WTC11 (cell line): ENCODE measurements at regions not wholly inside any gene's neighbourhood (a gene's known extent, or its start where the extent isn't known, plus 50 kb on each side); places are given as distances from the start of the nearest gene placed in this dataset.

Experiments used
- ATAC-seq: fragments of 200-7000 bp; cut with Tn5 transposase; 2 replicates; pipeline ENCODE4 v1.10.0; 2021; ENCODE audit warnings: mild to moderate bottlenecking, moderate library complexity
- CTCF ChIA-PET: fragments of 300-600 bp; sonication (Branson Sonifier 250); formaldehyde crosslinking; loops from one replicate; lab custom pipeline; 2021; ENCODE audit warnings: antibody characterized with exemption; lab: Charles Lee
- POLR2A ChIA-PET: fragments of 350-600 bp; sonication (Branson Sonifier 250); formaldehyde crosslinking; loops from one replicate; lab custom pipeline; 2021; ENCODE audit warnings: antibody characterized with exemption; lab: Charles Lee
- DNase-seq: peaks from one replicate; pipeline ENCODE4 v3.0.0; 2021; ENCODE audit warnings: low spot score
- H3K27ac Mint-ChIP-seq: 2 replicates; pipeline ENCODE4 v1.8.0; 2021; ENCODE audit warnings: mixed read lengths
- H3K27me3 Mint-ChIP-seq: 2 replicates; pipeline ENCODE4 v1.8.0; 2021; ENCODE audit warnings: low read depth, mild to moderate bottlenecking, moderate library complexity, mixed read lengths
- H3K36me3 Mint-ChIP-seq: 2 replicates; pipeline ENCODE4 v1.8.0; 2021; ENCODE audit warnings: mixed read lengths
- H3K4me1 Mint-ChIP-seq: 2 replicates; pipeline ENCODE4 v1.8.0; 2022; ENCODE audit warnings: mixed read lengths
- H3K4me3 Mint-ChIP-seq: 2 replicates; pipeline ENCODE4 v1.8.0; 2021; ENCODE audit warnings: mild to moderate bottlenecking, moderate library complexity, mixed read lengths
- H3K9me3 Mint-ChIP-seq: 2 replicates; pipeline ENCODE4 v1.8.0; 2021; ENCODE audit warnings: mixed read lengths
- CREM ChIP-seq: sonication (generic); formaldehyde crosslinking; IDR thresholded peaks from 2 replicates; pipeline ENCODE4 v1.8.1; 2022; ENCODE audit warnings: mild to moderate bottlenecking, missing genetic modification reagents, moderate library complexity
- FOXK1 ChIP-seq: sonication (generic); formaldehyde crosslinking; IDR thresholded peaks from 2 replicates; pipeline ENCODE4 v1.8.0; 2022; ENCODE audit warnings: mild to moderate bottlenecking, moderate library complexity, missing genetic modification reagents
- GRHL2 ChIP-seq: fragments of 250-450 bp; sonication (Bioruptor Pico); IDR thresholded peaks from 2 replicates; pipeline ENCODE4 v1.8.0; 2022; ENCODE audit warnings: mild to moderate bottlenecking, moderate library complexity; ENCODE audit not compliant: insufficient replicate concordance, severe bottlenecking
- IRF2 ChIP-seq: sonication (generic); formaldehyde crosslinking; IDR thresholded peaks from 2 replicates; pipeline ENCODE4 v1.8.0; 2022; ENCODE audit warnings: low read depth, missing genetic modification reagents, borderline replicate concordance
- NFATC4 ChIP-seq: fragments of 250-450 bp; sonication (Bioruptor Pico); IDR thresholded peaks from 2 replicates; pipeline ENCODE4 v1.9.0; 2021; ENCODE audit warnings: mild to moderate bottlenecking
- PRDM15 ChIP-seq: sonication (generic); formaldehyde crosslinking; IDR thresholded peaks from 2 replicates; pipeline ENCODE4 v1.8.0; 2022; ENCODE audit warnings: missing genetic modification reagents
- RELA ChIP-seq: sonication (generic); formaldehyde crosslinking; IDR thresholded peaks from 2 replicates; pipeline ENCODE4 v1.8.1; 2022; ENCODE audit warnings: missing genetic modification reagents, mild to moderate bottlenecking, borderline replicate concordance
- STAT6 ChIP-seq: sonication (generic); formaldehyde crosslinking; conservative IDR thresholded peaks from 2 replicates; pipeline ENCODE4 v1.8.1; 2023; ENCODE audit warnings: mild to moderate bottlenecking, low read depth, missing genetic modification reagents, moderate library complexity
- TEAD1 ChIP-seq: sonication (generic); formaldehyde crosslinking; IDR thresholded peaks from 2 replicates; pipeline ENCODE4 v1.8.0; 2022; ENCODE audit warnings: mild to moderate bottlenecking, missing genetic modification reagents
- TP53 ChIP-seq: sonication (generic); formaldehyde crosslinking; IDR thresholded peaks from 2 replicates; pipeline ENCODE4 v1.8.1; 2023; ENCODE audit warnings: mild to moderate bottlenecking, missing genetic modification reagents
- USF1 ChIP-seq: sonication (generic); formaldehyde crosslinking; IDR thresholded peaks from 2 replicates; pipeline ENCODE4 v1.8.0; 2022; ENCODE audit warnings: mild to moderate bottlenecking, missing genetic modification reagents
- ZBTB43 ChIP-seq: sonication (generic); formaldehyde crosslinking; IDR thresholded peaks from 2 replicates; pipeline ENCODE4 v1.8.1; 2023; ENCODE audit warnings: mild to moderate bottlenecking, missing genetic modification reagents
- ZNF121 ChIP-seq: sonication (generic); formaldehyde crosslinking; IDR thresholded peaks from 2 replicates; pipeline ENCODE4 v1.8.0; 2023; ENCODE audit warnings: missing genetic modification reagents
- ZNF219 ChIP-seq: sonication (generic); formaldehyde crosslinking; IDR thresholded peaks from 2 replicates; pipeline ENCODE4 v1.8.0; 2023; ENCODE audit warnings: missing genetic modification reagents, mild to moderate bottlenecking, borderline replicate concordance
- ZNF416 ChIP-seq: fragments of 250-450 bp; sonication (Bioruptor Pico); IDR thresholded peaks from 2 replicates; pipeline ENCODE4 v1.9.0; 2021; ENCODE audit warnings: mild to moderate bottlenecking, inconsistent platforms
- ZNF532 ChIP-seq: fragments of 250-450 bp; sonication (Bioruptor Pico); IDR thresholded peaks from 2 replicates; pipeline ENCODE4 v1.9.0; 2021; ENCODE audit warnings: mild to moderate bottlenecking, borderline replicate concordance

GRCh38 chr9:105023788-105024187, 95.8 kb upstream of the ABCA1 start (continued):
- TF ChIP-seq USF1 (CRISPR knock-in tag) (no peak), GRHL2 (CRISPR knock-in tag) (no peak), TEAD1 (CRISPR knock-in tag) (no peak), NFATC4 (CRISPR knock-in tag) (no peak), TP53 (CRISPR knock-in tag) (no peak)

- H3K4me3 Mint-ChIP-seq: no peak overlapping the region
- no peaks in the 10 kb centered on the region for H3K9me3 Mint-ChIP-seq
- H3K4me1 Mint-ChIP-seq: peaks cover 5% of the 10 kb centered on the region
- no peak overlapping the region for H3K27ac Mint-ChIP-seq
- ATAC-seq: no peak
- CTCF ChIA-PET: interaction anchor here (1.1 to 1.8 kb wide), 2 partner anchors 161 to 220 kb away, joined by 3 to 5 read pairs; partner anchors contain the start of gene SLC44A1
- no peaks in the 10 kb centered on the region for H3K36me3 Mint-ChIP-seq
- no peaks in the 10 kb centered on the region for H3K27me3 Mint-ChIP-seq
- POLR2A ChIA-PET: interaction anchor here (0.6 kb wide), 1 partner anchor 39 kb away, joined by 3 read pairs; no protein-coding TSS in a partner anchor
- TF ChIP-seq TEAD1 (CRISPR knock-in tag) (no peak), ZNF532 (no peak)
- DNase-seq: no peak
Observed at GRCh38 chr9:105024529-105024928, 96.6 kb upstream of the ABCA1 start.

- Mint-ChIP-seq H3K4me3 (no peak overlapping the region), H3K9me3 (no peaks in the 10 kb centered on the region), H3K27ac (no peak overlapping the region), H3K36me3 (no peaks in the 10 kb centered on the region), H3K4me1 (peaks cover 5% of the 10 kb centered on the region), H3K27me3 (no peaks in the 10 kb centered on the region)
- ATAC-seq (no peak), DNase-seq (no peak)
- CTCF ChIA-PET: no interaction called here
- POLR2A ChIA-PET: no interaction called here
- TF ChIP-seq FOXK1 (CRISPR knock-in tag): no peak
- no peak for TF ChIP-seq ZNF416 (CRISPR knock-in tag)
- TF ChIP-seq ZNF532: no peak
- no peak for TF ChIP-seq CREM
- no peak for TF ChIP-seq ZNF121 (CRISPR knock-in tag)
- no peak for TF ChIP-seq PRDM15 (CRISPR knock-in tag)
- no peak for TF ChIP-seq STAT6 (CRISPR knock-in tag)
- no peak for TF ChIP-seq ZBTB43 (CRISPR knock-in tag)
- TF ChIP-seq ZNF219 (CRISPR knock-in tag): no peak
- no peak for TF ChIP-seq IRF2 (CRISPR knock-in tag)
- no peak for TF ChIP-seq RELA (CRISPR knock-in tag)
Observed at GRCh38 chr9:105026451-105026850, 98.5 kb upstream of the ABCA1 start.
